Coronary artery (tissue), 2 donors: ENCODE measurements at regions not wholly inside any gene's neighbourhood (a gene's known extent, or its start where the extent isn't known, plus 50 kb on each side); places are given as distances from the start of the nearest gene placed in this dataset.
"Not testable (repeated sequence)": the region's sequence is repeated elsewhere in the genome, so short reads cannot be mapped to it uniquely, and the experiment has no call there.

Experiments
- DNase-seq: peaks from one replicate; pipeline ENCODE4 v3.0.0-alpha.2; 2017; ENCODE audit warnings: low spot score
- H3K27ac ChIP-seq, 2 donors: fragments of 200-600 bp; sonication (generic); one replicate each; pipeline ENCODE4 v1.5.1; 2016 to 2019
- H3K4me3 ChIP-seq: fragments of 200-600 bp; sonication (generic); 2 replicates; pipeline ENCODE4 v1.5.1; 2016; ENCODE audit warnings: mild to moderate bottlenecking, moderate library complexity
- CTCF ChIP-seq: fragments of 200-600 bp; sonication (generic); IDR thresholded peaks from one replicate; pipeline ENCODE4 v1.5.1; 2019; ENCODE audit warnings: antibody characterized with exemption

- no peak for TF ChIP-seq CTCF
- H3K27ac ChIP-seq: no peak overlapping the region
- no peak for DNase-seq
Measured at GRCh38 chr1:55793856-55794255, 578.7 kb upstream of the USP24 start.

GRCh38 chr1:55792870-55793269 lies 577.7 kb upstream of the USP24 start:
- TF ChIP-seq CTCF: no peak
- no peak for DNase-seq
- H3K4me3 ChIP-seq: no peak overlapping the region

More at GRCh38 chr1:55793856-55794255, 578.7 kb upstream of the USP24 start:
- no peak overlapping the region for H3K4me3 ChIP-seq

GRCh38 chr1:55789466-55789865 lies 574.3 kb upstream of the USP24 start:
- no peak for DNase-seq
- no peak for TF ChIP-seq CTCF
- Histone ChIP-seq H3K27ac (no peak overlapping the region), H3K4me3 (no peak overlapping the region)

More at GRCh38 chr1:55792870-55793269, 577.7 kb upstream of the USP24 start:
- H3K27ac ChIP-seq: no peak overlapping the region

- DNase-seq: no peak
- TF ChIP-seq CTCF: no peak
- Histone ChIP-seq H3K4me3 (no peak overlapping the region), H3K27ac (no peak overlapping the region)
Measured at GRCh38 chr1:55786396-55786795, 571.2 kb upstream of the USP24 start.

- H3K27ac ChIP-seq, H3K4me3 ChIP-seq, DNase-seq: not testable (repeated sequence)
Measured at GRCh38 chr1:55784941-55785450, 569.8 kb upstream of the USP24 start.

- Histone ChIP-seq H3K27ac (no peak overlapping the region), H3K4me3 (no peak overlapping the region)
- DNase-seq: no peak
- no peak for TF ChIP-seq CTCF
Measured at GRCh38 chr1:55781944-55782482, 566.8 kb upstream of the USP24 start.

GRCh38 chr1:55781003-55781402 lies 565.8 kb upstream of the USP24 start:
- no peak for TF ChIP-seq CTCF
- Histone ChIP-seq H3K27ac (no peak overlapping the region), H3K4me3 (no peak overlapping the region)
- no peak for DNase-seq

- Histone ChIP-seq H3K4me3 (no peak overlapping the region), H3K27ac (no peak overlapping the region)
- DNase-seq: no peak
- TF ChIP-seq CTCF: no peak
Measured at GRCh38 chr1:55777545-55777944, 562.4 kb upstream of the USP24 start.
